NT2/D1 (cell line): ENCODE measurements at regions not wholly inside any gene's neighbourhood (a gene's known extent, or its start where the extent isn't known, plus 50 kb on each side); places are given as distances from the start of the nearest gene placed in this dataset.

Source experiments
- SUZ12 ChIP-seq: IDR thresholded peaks from 2 replicates; pipeline ENCODE4 v1.6.1; 2011; ENCODE audit not compliant: insufficient read length, insufficient read depth; ENCODE audit errors: extremely low read depth
- YY1 ChIP-seq: IDR thresholded peaks from 2 replicates; pipeline ENCODE4 v1.6.1; 2011; ENCODE audit not compliant: insufficient read length, insufficient read depth

GRCh38 chr3:8215821-8216220, 285.8 kb upstream of the LMCD1 start:
- TF ChIP-seq SUZ12: no peak
- no peak for TF ChIP-seq YY1
